Loucy (cell line): ENCODE measurements at regions not wholly inside any gene's neighbourhood (a gene's known extent, or its start where the extent isn't known, plus 50 kb on each side); places are given as distances from the start of the nearest gene placed in this dataset.

ENCODE experiments used
- CTCF ChIP-seq: fragments of 200-600 bp; sonication (generic); conservative IDR thresholded peaks from 2 replicates; pipeline ENCODE4 v1.5.1; 2014; ENCODE audit warnings: mild to moderate bottlenecking, antibody characterized with exemption, low read length
- EZH2phosphoT487 ChIP-seq: fragments of 200-600 bp; IDR thresholded peaks from 2 replicates; pipeline ENCODE4 v1.6.1; 2018; ENCODE audit warnings: antibody characterized with exemption, mild to moderate bottlenecking, moderate library complexity, borderline replicate concordance

- no peak for TF ChIP-seq EZH2phosphoT487
- TF ChIP-seq CTCF, result no peak
Measured at GRCh38 chr5:163172540-163173338, 264.7 kb upstream of the CCNG1 start.
